ENCODE measurements at regions not wholly inside any gene's neighbourhood (a gene's known extent, or its start where the extent isn't known, plus 50 kb on each side); places are given as distances from the start of the nearest gene placed in this dataset.

DNA sequence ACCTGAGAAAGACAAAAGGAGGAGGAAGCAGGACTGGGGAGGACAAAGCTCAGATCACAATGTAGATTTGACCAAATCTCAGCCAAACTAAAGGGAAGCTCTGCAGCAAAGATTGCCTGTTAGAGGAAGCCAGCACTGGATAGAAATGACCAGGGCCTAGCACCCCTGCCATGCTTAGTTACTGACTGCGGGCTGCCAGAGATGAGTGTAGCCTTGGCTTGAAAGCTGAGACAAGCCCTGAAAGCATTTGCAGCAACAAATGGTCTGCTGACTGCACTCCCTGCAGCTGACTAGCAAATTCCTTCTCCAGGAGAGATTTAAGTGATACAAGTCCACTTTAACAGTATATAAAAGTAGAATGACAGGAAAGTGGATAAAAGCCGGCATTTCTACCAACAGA, 140.9 kb upstream of the CRIM1 start:
- TF ChIP-seq TAF1 (IDR thresholded peaks at IDR 0.05; ENCODE audit: borderline replicate concordance, low read depth, low read length) (no peak), POLR2A (IDR thresholded peaks at IDR 0.05; ENCODE audit: low read depth, low read length) (no peak)
